ENCODE measurements at regions not wholly inside any gene's neighbourhood (a gene's known extent, or its start where the extent isn't known, plus 50 kb on each side); places are given as distances from the start of the nearest gene placed in this dataset.

- Histone ChIP-seq H3K27me3 (replicated peaks in 1 of 2; ENCODE audit: control insufficient read depth in 2 of 2, insufficient read depth in 2 of 2, low read length in 1 of 2) (0 out of 4 replicates have a peak, but pooled peaks cover 0 to 3% of the 10 kb centered on the region in 2 experiments), H3K4me2 (ENCODE audit: control insufficient read depth, insufficient read depth) (no peak overlapping the region), H4K20me1 (ENCODE audit: control insufficient read depth, insufficient read depth) (no peaks in the 10 kb centered on the region), H3K4me1 (ENCODE audit: control insufficient read depth, insufficient read depth, low read length) (no peaks in the 10 kb centered on the region), H3K79me2 (ENCODE audit: control insufficient read depth, insufficient read depth, low read length) (no peaks in the 10 kb centered on the region), H3K36me3 (ENCODE audit: control insufficient read depth in 2 of 2, insufficient read depth in 2 of 2, low read length in 1 of 2) (no peaks in the 10 kb centered on the region), H3K4me3 (no peak overlapping the region), H3K9ac (ENCODE audit: control insufficient read depth, insufficient read depth, low read length) (no peak overlapping the region), H2AFZ (ENCODE audit: control insufficient read depth, low read depth, low read length) (no peak overlapping the region), H3K9me3 (replicated peaks; ENCODE audit: control insufficient read depth, insufficient read depth, low read length) (no peaks in the 10 kb centered on the region; the same call in 2 of the 3 replicates), H3K27ac (ENCODE audit: control insufficient read depth, insufficient read depth) (no peak overlapping the region)
- TF ChIP-seq, protein P1, sequence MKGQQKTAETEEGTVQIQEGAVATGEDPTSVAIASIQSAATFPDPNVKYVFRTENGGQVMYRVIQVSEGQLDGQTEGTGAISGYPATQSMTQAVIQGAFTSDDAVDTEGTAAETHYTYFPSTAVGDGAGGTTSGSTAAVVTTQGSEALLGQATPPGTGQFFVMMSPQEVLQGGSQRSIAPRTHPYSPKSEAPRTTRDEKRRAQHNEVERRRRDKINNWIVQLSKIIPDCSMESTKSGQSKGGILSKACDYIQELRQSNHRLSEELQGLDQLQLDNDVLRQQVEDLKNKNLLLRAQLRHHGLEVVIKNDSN (IDR thresholded peaks at IDR 0.05; ENCODE audit: borderline replicate concordance, extremely low read length, insufficient read depth, low read depth, low read length): no peak
- TF ChIP-seq, protein P2, sequence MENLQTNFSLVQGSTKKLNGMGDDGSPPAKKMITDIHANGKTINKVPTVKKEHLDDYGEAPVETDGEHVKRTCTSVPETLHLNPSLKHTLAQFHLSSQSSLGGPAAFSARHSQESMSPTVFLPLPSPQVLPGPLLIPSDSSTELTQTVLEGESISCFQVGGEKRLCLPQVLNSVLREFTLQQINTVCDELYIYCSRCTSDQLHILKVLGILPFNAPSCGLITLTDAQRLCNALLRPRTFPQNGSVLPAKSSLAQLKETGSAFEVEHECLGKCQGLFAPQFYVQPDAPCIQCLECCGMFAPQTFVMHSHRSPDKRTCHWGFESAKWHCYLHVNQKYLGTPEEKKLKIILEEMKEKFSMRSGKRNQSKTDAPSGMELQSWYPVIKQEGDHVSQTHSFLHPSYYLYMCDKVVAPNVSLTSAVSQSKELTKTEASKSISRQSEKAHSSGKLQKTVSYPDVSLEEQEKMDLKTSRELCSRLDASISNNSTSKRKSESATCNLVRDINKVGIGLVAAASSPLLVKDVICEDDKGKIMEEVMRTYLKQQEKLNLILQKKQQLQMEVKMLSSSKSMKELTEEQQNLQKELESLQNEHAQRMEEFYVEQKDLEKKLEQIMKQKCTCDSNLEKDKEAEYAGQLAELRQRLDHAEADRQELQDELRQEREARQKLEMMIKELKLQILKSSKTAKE (IDR thresholded peaks at IDR 0.05; ENCODE audit: low read depth, poor library complexity, severe bottlenecking): no peak
- TF ChIP-seq NFYA (IDR thresholded peaks at IDR 0.05; ENCODE audit: borderline replicate concordance, low read depth, low read length): no peak
- ChIA-PET SMC1A (ENCODE audit: uncharacterized antibody, unreplicated experiment) (no interaction called here), POLR2A (no interaction called here), CTCF (no interaction called here), RAD21 (ENCODE audit: unreplicated experiment) (no interaction called here)
- 50% methylated on average over 7 of the region's 7 CpGs for WGBS (ENCODE audit: insufficient coverage, insufficient replicate concordance, low lambda C conversion rate, missing lambda C conversion rate)
- no TSS peak for BruUV-seq (replicated peaks)
- DNase-seq (ENCODE audit: low read depth, low spot score): no peak
- intact Hi-C loops (cut with micrococcal nuclease; ENCODE audit: unreplicated experiment) (no loop called here), in situ Hi-C loops (cut with MboI) (no loop called here)
- FAIRE-seq: no peak
- ATAC-seq: no peak
Observed at GRCh38 chr7:26441611-26442277, 150.1 kb downstream of the SNX10 start.

Data from GM12878 (cell line).